ENCODE measurements at regions not wholly inside any gene's neighbourhood (a gene's known extent, or its start where the extent isn't known, plus 50 kb on each side); places are given as distances from the start of the nearest gene placed in this dataset.

DNA sequence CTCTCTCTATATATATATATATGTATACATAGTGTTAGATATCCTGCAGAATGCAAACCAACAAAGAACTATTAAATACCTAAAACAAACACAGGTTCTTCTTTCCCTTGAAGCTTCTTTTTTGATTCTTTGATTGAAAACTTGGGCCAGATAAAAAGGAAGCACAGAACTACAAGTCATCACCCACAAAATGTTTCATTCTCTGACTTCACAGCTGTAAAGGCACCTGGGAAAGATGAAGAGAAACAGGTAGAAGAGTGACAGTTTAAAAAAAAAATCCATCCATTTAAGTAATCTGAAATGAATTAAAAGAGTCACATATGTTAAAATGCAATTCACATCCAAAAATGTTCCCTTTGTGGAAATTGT is 90.7 kb upstream of the FNDC3A start:
- no peak for DNase-seq (ENCODE audit: extremely low spot score)
- ChIA-PET CTCF (interaction anchor here (1.5 kb wide), 1 partner anchor 10 kb away, joined by 3 read pairs; no protein-coding TSS in a partner anchor), POLR2A (no interaction called here)
- no peak for TF ChIP-seq CTCF (IDR thresholded peaks at IDR 0.05; ENCODE audit: control extremely low read depth, extremely low read depth, low read depth, missing control alignments)

DNA sequence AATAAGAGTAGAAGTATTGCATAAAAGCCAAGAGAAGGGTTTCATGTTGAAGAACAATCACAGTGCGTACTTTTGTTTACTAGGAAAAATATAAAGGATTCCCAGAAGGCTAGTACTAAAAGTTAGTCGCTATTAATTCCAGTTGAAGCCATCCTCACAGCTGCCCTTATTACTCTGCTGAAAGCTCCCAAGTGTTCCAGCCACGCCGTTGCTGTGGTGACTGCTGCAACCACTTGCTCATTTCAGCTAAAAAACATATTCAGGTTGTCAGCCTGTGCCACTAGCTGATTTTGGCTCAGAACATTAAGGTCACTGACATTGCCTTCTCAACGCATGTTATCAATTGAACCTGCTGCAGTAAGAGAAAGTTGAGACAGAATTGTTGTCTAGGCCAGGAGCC is 87.1 kb upstream of the FNDC3A start:
- no peak for TF ChIP-seq CTCF (IDR thresholded peaks at IDR 0.05; ENCODE audit: control extremely low read depth, extremely low read depth, low read depth, missing control alignments)
- ChIA-PET CTCF (no interaction called here), POLR2A (no interaction called here)
- DNase-seq (ENCODE audit: extremely low spot score), result no peak

GRCh38 chr13:48890391-48890790 is 85.3 kb upstream of the FNDC3A start:
- no peak for TF ChIP-seq CTCF (IDR thresholded peaks at IDR 0.05; ENCODE audit: control extremely low read depth, extremely low read depth, low read depth, missing control alignments)
- POLR2A ChIA-PET, result no interaction called here
- no peak for DNase-seq (ENCODE audit: extremely low spot score)
- CTCF ChIA-PET, result interaction anchor here (1.6 kb wide), 1 partner anchor 9 kb away, joined by 3 read pairs; no protein-coding TSS in a partner anchor

GRCh38 chr13:48891586-48891985 is 84.1 kb upstream of the FNDC3A start:
- CTCF ChIA-PET, result no interaction called here
- DNase-seq (ENCODE audit: extremely low spot score), result no peak
- POLR2A ChIA-PET, result no interaction called here
- TF ChIP-seq CTCF (IDR thresholded peaks at IDR 0.05; ENCODE audit: control extremely low read depth, extremely low read depth, low read depth, missing control alignments), result no peak

DNA sequence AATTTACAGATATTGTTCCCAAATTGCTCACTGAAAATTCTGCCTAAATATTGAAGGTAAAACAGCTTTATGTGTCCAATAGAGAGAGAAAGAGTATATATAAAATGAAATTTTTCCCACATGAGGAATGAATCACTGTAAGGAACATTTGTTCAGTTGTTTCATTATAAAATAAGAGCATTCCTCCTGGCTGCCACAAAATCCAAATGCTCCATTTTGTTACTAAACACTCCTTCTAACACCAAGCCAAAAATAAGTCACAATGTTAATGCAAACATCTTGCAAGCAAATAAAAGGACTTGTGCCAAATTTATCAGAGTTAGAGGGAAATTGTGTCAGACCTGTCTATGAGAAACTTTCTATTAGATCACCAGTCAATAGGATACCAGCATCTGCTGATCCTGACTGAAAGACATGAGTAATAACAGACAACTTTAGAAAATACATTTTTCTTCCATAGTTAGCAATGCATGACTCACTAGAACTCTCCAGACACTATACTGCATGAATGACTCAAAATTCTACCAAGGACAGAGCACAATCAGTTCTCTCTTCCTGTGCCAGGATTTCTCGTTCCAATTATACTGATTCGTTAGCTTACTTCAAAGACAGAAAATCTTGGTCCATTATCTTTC is 83.5 kb upstream of the FNDC3A start:
- no peak for TF ChIP-seq CTCF (IDR thresholded peaks at IDR 0.05; ENCODE audit: control extremely low read depth, extremely low read depth, low read depth, missing control alignments)
- peak; percentile 13 for DNase-seq (ENCODE audit: extremely low spot score)
- ChIA-PET POLR2A (no interaction called here), CTCF (no interaction called here)

DNA sequence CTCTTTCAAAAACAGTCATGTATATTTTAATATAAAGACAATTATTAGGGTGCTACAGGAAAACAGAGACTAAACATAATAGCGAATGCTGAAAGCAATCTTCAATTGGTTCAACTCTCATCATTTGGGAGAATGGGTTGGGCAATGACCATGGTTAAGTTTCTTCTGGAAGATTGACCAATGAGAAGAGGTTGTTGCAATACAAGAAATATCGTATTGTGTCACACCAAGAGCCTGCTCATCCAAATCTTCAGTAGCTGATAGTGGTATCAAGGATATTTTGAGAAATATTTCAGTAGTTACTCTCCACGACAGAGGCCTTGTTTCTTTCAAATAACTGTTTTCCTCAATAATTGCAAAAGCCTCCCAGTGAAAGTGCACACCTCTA is 83.0 kb upstream of the FNDC3A start:
- no peak for TF ChIP-seq CTCF (IDR thresholded peaks at IDR 0.05; ENCODE audit: control extremely low read depth, extremely low read depth, low read depth, missing control alignments)

More for the DNA sequence above, 83.0 kb upstream of the FNDC3A start:
- ChIA-PET POLR2A (no interaction called here), CTCF (no interaction called here)
- no peak for DNase-seq (ENCODE audit: extremely low spot score)
